Small intestine (tissue), 7 donors: ENCODE measurements at regions not wholly inside any gene's neighbourhood (a gene's known extent, or its start where the extent isn't known, plus 50 kb on each side); places are given as distances from the start of the nearest gene placed in this dataset.
"Not testable (repeated sequence)": the region's sequence is repeated elsewhere in the genome, so short reads cannot be mapped to it uniquely, and the experiment has no call there.

ENCODE experiments used
- DNase-seq, 2 donors: peaks; one replicate each; pipeline versions ENCODE4 v3.0.0 to v3.0.0-alpha.2; 2013
- FAIRE-seq: peaks from 2 replicates; lab custom pipeline; 2012; peaks lifted over from hg19 to GRCh38; lab: Jason Lieb, UNC
- H3K27ac ChIP-seq, 3 donors: one replicate each; pipeline ENCODE4 v1.5.1; 2013; ENCODE audit warnings: low read length in 2 of 3, mild to moderate bottlenecking in 2 of 3, control low read depth in 1 of 3, inconsistent platforms in 1 of 3, low read depth in 1 of 3, moderate library complexity in 1 of 3
- H3K27me3 ChIP-seq, 3 donors: one replicate each; pipeline ENCODE4 v1.6.1; 2013; ENCODE audit warnings: low read length in 3 of 3, inconsistent platforms in 1 of 3; ENCODE audit not compliant: control insufficient read depth in 3 of 3, insufficient read depth in 3 of 3
- H3K36me3 ChIP-seq, 3 donors: one replicate each; pipeline ENCODE4 v1.6.1; 2013; ENCODE audit warnings: low read length in 3 of 3, inconsistent platforms in 1 of 3, low read depth in 1 of 3, mild to moderate bottlenecking in 1 of 3, moderate library complexity in 1 of 3; ENCODE audit not compliant: control insufficient read depth in 3 of 3, insufficient read depth in 2 of 3
- H3K4me1 ChIP-seq, 3 donors: one replicate each; pipeline ENCODE4 v1.6.1; 2013; ENCODE audit warnings: low read length in 2 of 3, inconsistent platforms in 1 of 3, low read depth in 1 of 3, mild to moderate bottlenecking in 1 of 3, moderate library complexity in 1 of 3; ENCODE audit not compliant: control insufficient read depth in 3 of 3, insufficient read depth in 2 of 3
- H3K4me3 ChIP-seq, 3 donors: one replicate each; pipeline ENCODE4 v1.5.1; 2013; ENCODE audit warnings: low read length in 3 of 3, control low read depth in 1 of 3, inconsistent platforms in 1 of 3, low read depth in 1 of 3, mild to moderate bottlenecking in 1 of 3, moderate library complexity in 1 of 3
- H3K9me3 ChIP-seq, 2 donors: one replicate each; pipeline ENCODE4 v1.6.1; 2013; ENCODE audit warnings: low read depth in 1 of 2, low read length in 1 of 2; ENCODE audit not compliant: control insufficient read depth in 2 of 2, insufficient read depth in 1 of 2
- WGBS, 3 donors: extraction: QIAGEN DNeasy Blood & Tissue Kit; methylation state at CpG; one replicate each; pipeline ENCODE4 v1.1.7; 2013; 5-methylcytosine and 5-hydroxymethylcytosine counted together
- donor health status: healthy with polysubstance abuse.
- donor health status: control.
- donor health status: control.
- donor health status: Bipolar disorder and iron deficiency.
- donor health status: healthy.

DNA sequence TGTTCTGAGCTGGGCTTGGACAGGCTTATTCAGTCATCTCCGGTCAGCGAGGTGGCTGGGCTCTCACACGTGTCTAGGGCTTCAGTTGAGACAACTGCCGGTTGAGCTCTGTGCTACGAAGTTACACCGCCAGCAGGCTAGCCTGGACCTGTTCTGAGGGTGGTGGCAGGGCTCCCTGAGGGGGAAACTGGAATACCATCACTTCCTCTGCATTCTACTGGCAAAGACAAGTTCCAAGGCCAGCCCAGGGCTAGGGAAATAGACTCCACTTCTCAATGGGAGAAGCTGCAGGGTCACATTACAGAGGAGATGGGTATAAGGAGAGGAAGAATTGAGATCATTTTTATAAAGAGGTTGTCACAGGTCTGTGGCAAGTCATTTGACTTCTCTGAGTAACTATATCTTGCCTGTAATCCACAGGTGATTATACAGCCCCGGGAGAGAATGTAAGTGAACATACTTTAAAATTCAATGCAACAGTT lies 106.8 kb upstream of the IL12A start:
- H3K4me1 ChIP-seq: no peaks in the 10 kb centered on the region
- DNase-seq: no peak
- H3K36me3 ChIP-seq: no peaks in the 10 kb centered on the region
- no peak overlapping the region for H3K4me3 ChIP-seq
- H3K9me3 ChIP-seq: no peaks in the 10 kb centered on the region
- H3K27ac ChIP-seq: no peak overlapping the region
- no peaks in the 10 kb centered on the region for H3K27me3 ChIP-seq
- no peak for FAIRE-seq
- 75 to 83% (median 83%) methylated on average over 7 of the region's 7 CpGs for WGBS, 3 donors

GRCh38 chr3:159882367-159882766 lies 106.3 kb upstream of the IL12A start:
- H3K27ac ChIP-seq: no peak overlapping the region
- H3K9me3 ChIP-seq: no peaks in the 10 kb centered on the region
- no peaks in the 10 kb centered on the region for H3K4me1 ChIP-seq
- no peaks in the 10 kb centered on the region for H3K36me3 ChIP-seq
- no peaks in the 10 kb centered on the region for H3K27me3 ChIP-seq
- FAIRE-seq (no peak), DNase-seq (no peak)
- WGBS, 3 donors: 60 to 76% (median 72%) methylated on average over 3 of the region's 3 CpGs
- H3K4me3 ChIP-seq: no peak overlapping the region

DNA sequence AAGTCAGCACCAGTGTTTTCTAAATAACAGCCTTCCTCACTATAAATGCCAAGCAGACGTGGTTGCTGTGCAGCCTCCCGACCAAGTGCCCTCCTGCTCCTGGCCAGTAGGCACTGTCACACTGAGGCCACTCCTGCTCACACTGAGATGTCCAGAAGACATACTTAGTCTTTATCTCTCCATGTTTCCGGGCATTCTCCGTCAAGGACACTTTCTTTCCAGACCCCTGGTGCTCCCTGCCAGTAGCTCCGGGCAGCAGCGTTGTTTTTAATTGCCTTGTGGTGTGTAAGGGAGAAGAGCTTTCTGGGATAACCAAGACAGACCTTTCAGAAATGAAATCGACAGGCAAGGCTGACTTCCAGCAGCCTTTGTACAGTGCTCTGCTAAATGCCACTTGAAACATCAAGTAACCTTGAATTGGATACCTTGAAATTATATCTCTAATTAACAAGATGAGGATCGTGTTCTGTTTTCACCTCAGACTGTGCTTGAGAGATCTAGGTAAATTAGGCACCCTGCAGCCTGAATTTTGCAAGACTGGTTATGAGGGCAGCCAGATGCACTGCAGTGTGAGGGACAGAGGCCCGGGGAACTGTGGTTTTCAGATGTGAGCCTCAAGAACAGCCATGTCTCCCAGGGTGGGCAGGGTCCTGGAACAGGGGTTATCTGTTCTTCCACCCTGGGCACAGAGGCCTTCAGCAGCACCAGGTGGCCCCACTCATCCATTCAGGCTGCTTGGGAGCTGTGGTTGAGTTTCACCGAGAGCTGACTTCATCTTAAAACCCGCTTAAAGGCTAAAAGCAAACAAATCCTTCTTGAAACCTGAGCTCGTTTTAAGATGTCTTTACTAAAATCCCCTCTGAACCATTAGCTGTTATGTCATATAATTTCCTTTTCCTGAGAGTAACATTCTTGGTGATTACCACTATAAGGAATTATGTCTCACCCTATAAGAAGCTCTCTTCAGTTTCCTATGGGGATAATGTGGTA lies 105.5 kb upstream of the IL12A start:
- DNase-seq: no peak
- H3K36me3 ChIP-seq: no peaks in the 10 kb centered on the region
- H3K4me3 ChIP-seq: no peak overlapping the region
- 62 to 71% (median 65%) methylated on average over 12 of the region's 12 CpGs for WGBS, 3 donors
- H3K4me1 ChIP-seq: no peaks in the 10 kb centered on the region
- FAIRE-seq: no peak
- no peaks in the 10 kb centered on the region for H3K27me3 ChIP-seq
- H3K9me3 ChIP-seq: no peaks in the 10 kb centered on the region
- H3K27ac ChIP-seq: no peak overlapping the region

DNA sequence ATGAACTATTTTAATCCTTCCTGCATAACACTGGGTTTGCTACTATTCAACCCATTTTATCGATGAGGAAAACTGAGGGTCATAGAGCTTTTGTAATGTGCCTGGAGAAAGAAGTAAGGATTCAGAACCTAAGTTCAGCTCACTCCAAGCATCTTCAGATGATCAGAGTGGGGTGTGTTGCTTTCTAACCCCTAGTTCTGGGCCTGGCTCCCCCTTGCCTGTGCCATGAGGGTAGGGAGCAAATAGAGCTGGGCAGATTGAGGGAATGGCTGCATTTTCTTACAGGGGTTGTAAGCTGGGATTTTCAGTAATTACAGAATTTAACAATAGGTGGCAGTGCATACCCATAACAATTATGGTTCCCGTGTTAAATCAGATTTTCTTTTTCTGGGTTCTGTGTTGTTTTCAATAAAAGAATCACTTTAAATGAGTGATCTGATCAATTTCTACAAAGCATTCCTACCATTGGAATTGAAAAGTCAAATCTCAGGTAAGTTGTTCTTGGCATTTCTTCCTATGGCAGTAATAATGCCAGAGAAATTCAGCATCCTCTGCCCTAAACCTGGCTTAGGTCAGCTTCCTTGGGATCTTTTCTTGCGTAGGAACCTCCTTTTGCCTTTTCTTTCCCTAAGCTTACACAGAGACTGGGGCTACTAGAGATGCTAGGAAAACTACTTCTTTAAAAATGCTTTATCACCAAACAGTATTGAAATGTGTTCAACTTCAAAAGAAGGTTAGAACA lies 103.8 kb upstream of the IL12A start:
- DNase-seq: peak; percentile 22 to 55
- Histone ChIP-seq H3K9me3 (no peaks in the 10 kb centered on the region), H3K4me1 (no peaks in the 10 kb centered on the region), H3K36me3 (no peaks in the 10 kb centered on the region), H3K27ac (no peak overlapping the region), H3K27me3 (no peaks in the 10 kb centered on the region), H3K4me3 (no peak overlapping the region)
- WGBS, 3 donors: 63 to 66% (median 64%) methylated on average over 3 of the region's 3 CpGs
- no peak for FAIRE-seq

GRCh38 chr3:159886050-159886449 lies 102.6 kb upstream of the IL12A start:
- no peaks in the 10 kb centered on the region for H3K36me3 ChIP-seq
- H3K4me3 ChIP-seq: no peak overlapping the region
- no peaks in the 10 kb centered on the region for H3K4me1 ChIP-seq
- no peaks in the 10 kb centered on the region for H3K27me3 ChIP-seq
- no peak overlapping the region for H3K27ac ChIP-seq
- 66 to 77% (median 77%) methylated on average over 3 of the region's 3 CpGs for WGBS, 3 donors
- no peak for FAIRE-seq
- DNase-seq: no peak
- no peaks in the 10 kb centered on the region for H3K9me3 ChIP-seq

DNA sequence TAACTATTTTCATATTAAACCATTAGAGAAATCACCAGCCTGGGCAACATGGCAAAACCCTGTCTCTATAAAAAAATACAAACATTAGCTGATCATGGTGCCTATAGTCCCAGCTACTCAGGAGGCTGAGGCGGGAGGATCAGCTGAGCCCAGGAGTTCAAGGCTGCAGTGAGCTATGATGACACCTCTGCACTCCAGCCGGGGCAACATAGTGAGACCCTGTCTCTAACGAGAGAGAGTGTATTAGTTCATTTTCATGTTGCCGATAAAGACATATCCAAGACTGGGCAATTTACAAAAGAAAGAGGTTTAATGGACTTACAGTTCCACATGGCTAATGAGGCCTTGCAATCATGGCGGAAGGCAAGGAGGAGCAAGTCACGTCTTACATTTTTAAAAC lies 102.1 kb upstream of the IL12A start:
- H3K27ac ChIP-seq, H3K36me3 ChIP-seq, H3K9me3 ChIP-seq, FAIRE-seq, H3K27me3 ChIP-seq, H3K4me1 ChIP-seq, DNase-seq, H3K4me3 ChIP-seq: not testable (repeated sequence)
- 90 to 99% (median 95%) methylated on average over 6 of the region's 6 CpGs for WGBS, 3 donors

DNA sequence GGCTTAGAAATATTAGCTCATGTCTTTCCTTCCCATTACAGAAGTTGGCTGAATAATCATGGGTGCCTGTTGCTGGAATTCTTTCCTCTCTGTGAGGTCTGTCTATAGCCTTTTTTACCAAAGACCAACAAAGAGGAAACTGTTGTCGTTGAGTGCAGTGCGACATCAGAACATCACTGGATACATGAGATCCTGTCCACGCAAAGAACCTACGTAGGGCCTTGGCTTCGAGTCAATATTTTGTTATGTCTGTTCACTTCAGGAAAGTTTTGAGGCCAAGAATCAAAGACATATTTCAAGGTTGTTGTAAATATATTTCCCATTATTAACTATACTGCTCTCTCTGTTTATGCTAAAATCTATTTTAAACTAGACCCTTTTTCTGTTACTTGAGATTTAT lies 101.5 kb upstream of the IL12A start:
- H3K4me3 ChIP-seq: no peak overlapping the region
- FAIRE-seq (no peak), DNase-seq (peak in 1 of 2 donors; percentile 24)
- no peaks in the 10 kb centered on the region for H3K27me3 ChIP-seq
- no peak overlapping the region for H3K27ac ChIP-seq
- H3K36me3 ChIP-seq: no peaks in the 10 kb centered on the region
- no peaks in the 10 kb centered on the region for H3K4me1 ChIP-seq
- H3K9me3 ChIP-seq: no peaks in the 10 kb centered on the region
- 66 to 89% (median 89%) methylated on average over 5 of the region's 5 CpGs for WGBS, 3 donors

GRCh38 chr3:159887911-159888310 lies 100.7 kb upstream of the IL12A start:
- Histone ChIP-seq H3K27me3 (no peaks in the 10 kb centered on the region), H3K36me3 (no peaks in the 10 kb centered on the region), H3K9me3 (no peaks in the 10 kb centered on the region), H3K4me3 (no peak overlapping the region), H3K27ac (no peak overlapping the region), H3K4me1 (no peaks in the 10 kb centered on the region)
- WGBS, 3 donors: 49 to 60% (median 57%) methylated on average over 3 of the region's 3 CpGs
- FAIRE-seq (no peak), DNase-seq (no peak)
